WTC11 (cell line): ENCODE measurements at regions not wholly inside any gene's neighbourhood (a gene's known extent, or its start where the extent isn't known, plus 50 kb on each side); places are given as distances from the start of the nearest gene placed in this dataset.

Experiments
- NR3C1 ChIP-seq: sonication (generic); formaldehyde crosslinking; conservative IDR thresholded peaks from 2 replicates; pipeline ENCODE4 v1.8.1; 2023; ENCODE audit warnings: low read depth, mild to moderate bottlenecking, missing genetic modification reagents
- PREB ChIP-seq: sonication (generic); formaldehyde crosslinking; IDR thresholded peaks from 2 replicates; pipeline ENCODE4 v1.8.1; 2022; ENCODE audit warnings: mild to moderate bottlenecking, missing genetic modification reagents, moderate library complexity, borderline replicate concordance

- TF ChIP-seq NR3C1 (CRISPR knock-in tag) = no peak
- no peak for TF ChIP-seq PREB (CRISPR knock-in tag)
These were observed 97.4 kb upstream of the PSMD7 start for GRCh38 chr16:74199066-74199841.
